HEK293T (cell line): ENCODE measurements at regions not wholly inside any gene's neighbourhood (a gene's known extent, or its start where the extent isn't known, plus 50 kb on each side); places are given as distances from the start of the nearest gene placed in this dataset.

ENCODE experiments used
- CTBP1 ChIP-seq: fragments of 450-650 bp; IDR thresholded peaks from 2 replicates; pipeline ENCODE4 v1.6.1; 2016; ENCODE audit warnings: borderline replicate concordance
- ELF4 ChIP-seq: fragments of 450-650 bp; IDR thresholded peaks from 2 replicates; pipeline ENCODE4 v1.6.1; 2017; ENCODE audit warnings: antibody characterized with exemption
- FOXK2 ChIP-seq: fragments of 450-650 bp; IDR thresholded peaks from 2 replicates; pipeline ENCODE4 v1.6.1; 2016; ENCODE audit warnings: mild to moderate bottlenecking
- FOXM1 ChIP-seq: fragments of 450-650 bp; IDR thresholded peaks from 2 replicates; pipeline ENCODE4 v1.6.1; 2017; ENCODE audit warnings: mild to moderate bottlenecking, borderline replicate concordance
- L3MBTL2 ChIP-seq: fragments of 450-650 bp; conservative IDR thresholded peaks from 2 replicates; pipeline ENCODE4 v1.6.1; 2016; ENCODE audit warnings: mild to moderate bottlenecking
- LEF1 ChIP-seq: fragments of 450-650 bp; IDR thresholded peaks from 2 replicates; pipeline ENCODE4 v1.6.1; 2017; ENCODE audit warnings: mild to moderate bottlenecking, borderline replicate concordance
- NFRKB ChIP-seq: fragments of 450-650 bp; IDR thresholded peaks from 2 replicates; pipeline ENCODE4 v1.6.1; 2016; ENCODE audit warnings: mild to moderate bottlenecking, moderate library complexity
- SP1 ChIP-seq: fragments of 450-650 bp; IDR thresholded peaks from 2 replicates; pipeline ENCODE4 v1.6.1; 2017
- TARDBP ChIP-seq: fragments of 450-650 bp; IDR thresholded peaks from 2 replicates; pipeline ENCODE4 v1.6.1; 2016
- ZNF384 ChIP-seq: fragments of 450-650 bp; IDR thresholded peaks from 2 replicates; pipeline ENCODE4 v1.6.1; 2016

- TF ChIP-seq FOXM1 = no peak
- TF ChIP-seq L3MBTL2 = no peak
- no peak for TF ChIP-seq LEF1
- TF ChIP-seq ZNF384 = no peak
- no peak for TF ChIP-seq SP1
- no peak for TF ChIP-seq NFRKB
- TF ChIP-seq TARDBP = no peak
- TF ChIP-seq CTBP1 = no peak
- TF ChIP-seq ELF4 = no peak
- TF ChIP-seq FOXK2 = no peak
These were observed 166.4 kb downstream of the EFNB2 start for GRCh38 chr13:106369091-106369490.
